SK-N-SH treated with all-trans-retinoic acid at 6 μM for 48 hours (cell line): ENCODE measurements at regions not wholly inside any gene's neighbourhood (a gene's known extent, or its start where the extent isn't known, plus 50 kb on each side); places are given as distances from the start of the nearest gene placed in this dataset.

ENCODE experiments used
- ESRRG ChIP-seq: fragments of 250-450 bp; sonication (Bioruptor Pico); IDR thresholded peaks from 2 replicates; pipeline ENCODE4 v1.6.1; 2021; ENCODE audit warnings: mild to moderate bottlenecking
- GLIS3 ChIP-seq: fragments of 250-450 bp; sonication (Bioruptor Pico); IDR thresholded peaks from 2 replicates; pipeline ENCODE4 v1.5.0; 2020; ENCODE audit warnings: mild to moderate bottlenecking, moderate library complexity
- RARB ChIP-seq: fragments of 250-450 bp; sonication (Bioruptor Pico); IDR thresholded peaks from 2 replicates; pipeline ENCODE4 v1.8.0; 2021; ENCODE audit warnings: mild to moderate bottlenecking, moderate library complexity
- TCF4 ChIP-seq: fragments of 250-450 bp; sonication (Bioruptor Pico); IDR thresholded peaks from 2 replicates; pipeline ENCODE4 v1.8.0; 2021; ENCODE audit warnings: mild to moderate bottlenecking, moderate library complexity, borderline replicate concordance
- ZFP3 ChIP-seq: fragments of 250-450 bp; sonication (Bioruptor Pico); IDR thresholded peaks from 2 replicates; pipeline ENCODE4 v1.5.0; 2020; ENCODE audit warnings: mild to moderate bottlenecking, moderate library complexity

- TF ChIP-seq ESRRG (CRISPR knock-in tag) (no peak), RARB (no peak), TCF4 (CRISPR knock-in tag) (no peak), GLIS3 (no peak), ZFP3 (CRISPR knock-in tag) (no peak)
These were observed 555.8 kb upstream of the ID2 start for GRCh38 chr2:8125741-8126711.
